ENCODE measurements at regions not wholly inside any gene's neighbourhood (a gene's known extent, or its start where the extent isn't known, plus 50 kb on each side); places are given as distances from the start of the nearest gene placed in this dataset.

GRCh38 chr12:75974323-75975187, 57.0 kb downstream of the PHLDA1 start:
- TF ChIP-seq CTCF (IDR thresholded peaks at IDR 0.05; ENCODE audit: insufficient read depth, missing control alignments): no peak
- no peak for FAIRE-seq
- peak; percentile 17 for DNase-seq (ENCODE audit: insufficient read length, low spot score)

GRCh38 chr12:75971253-75971652, 60.3 kb downstream of the PHLDA1 start:
- FAIRE-seq (no peak), DNase-seq (ENCODE audit: insufficient read length, low spot score) (no peak)
- TF ChIP-seq CTCF (IDR thresholded peaks at IDR 0.05; ENCODE audit: insufficient read depth, missing control alignments): no peak

- TF ChIP-seq CTCF (IDR thresholded peaks at IDR 0.05; ENCODE audit: insufficient read depth, missing control alignments): no peak
- no peak for DNase-seq (ENCODE audit: insufficient read length, low spot score)
- no peak for FAIRE-seq
These were observed 61.3 kb downstream of the PHLDA1 start for GRCh38 chr12:75970310-75970709.

- no peak for TF ChIP-seq CTCF (IDR thresholded peaks at IDR 0.05; ENCODE audit: insufficient read depth, missing control alignments)
- FAIRE-seq (no peak), DNase-seq (ENCODE audit: insufficient read length, low spot score) (no peak)
These were observed 61.8 kb downstream of the PHLDA1 start for GRCh38 chr12:75969768-75970167.

- no peak for TF ChIP-seq CTCF (IDR thresholded peaks at IDR 0.05; ENCODE audit: insufficient read depth, missing control alignments)
- no peak for DNase-seq (ENCODE audit: insufficient read length, low spot score)
- FAIRE-seq: no peak
These were observed 65.9 kb downstream of the PHLDA1 start for GRCh38 chr12:75965661-75966060.

- no peak for FAIRE-seq
- no peak for TF ChIP-seq CTCF (IDR thresholded peaks at IDR 0.05; ENCODE audit: insufficient read depth, missing control alignments)
- no peak for DNase-seq (ENCODE audit: insufficient read length, low spot score)
These were observed 67.4 kb downstream of the PHLDA1 start for GRCh38 chr12:75964150-75964549.

GRCh38 chr12:75961878-75962277, 69.7 kb downstream of the PHLDA1 start:
- DNase-seq (ENCODE audit: insufficient read length, low spot score) (no peak), FAIRE-seq (no peak)
- no peak for TF ChIP-seq CTCF (IDR thresholded peaks at IDR 0.05; ENCODE audit: insufficient read depth, missing control alignments)
